CD4-positive, alpha-beta T cell treated with Interleukin-21 for 1 hour (primary cell): ENCODE measurements at regions not wholly inside any gene's neighbourhood (a gene's known extent, or its start where the extent isn't known, plus 50 kb on each side); places are given as distances from the start of the nearest gene placed in this dataset.

Source experiments
- DNase-seq: peaks from one replicate; pipeline ENCODE4 v3.0.0-alpha.2; 2020

GRCh38 chr2:120867290-120868241, 131.9 kb downstream of the GLI2 start:
- DNase-seq, result no peak

- DNase-seq, result no peak
Measured at GRCh38 chr2:120868366-120868765, 132.7 kb downstream of the GLI2 start.

- DNase-seq, result no peak
Measured at GRCh38 chr2:120869036-120869729, 133.5 kb downstream of the GLI2 start.

GRCh38 chr2:120869730-120870466, 134.2 kb downstream of the GLI2 start:
- no peak for DNase-seq

- no peak for DNase-seq
Measured at GRCh38 chr2:120870467-120870788, 134.8 kb downstream of the GLI2 start.

GRCh38 chr2:120871016-120871635, 135.5 kb downstream of the GLI2 start:
- DNase-seq, result no peak

GRCh38 chr2:120871881-120872620, 136.4 kb downstream of the GLI2 start:
- DNase-seq, result no peak

- DNase-seq, result no peak
Measured at GRCh38 chr2:120873958-120874887, 138.6 kb downstream of the GLI2 start.

- DNase-seq, result no peak
Measured at GRCh38 chr2:120874888-120875275, 139.2 kb downstream of the GLI2 start.

GRCh38 chr2:120875431-120875830, 139.8 kb downstream of the GLI2 start:
- no peak for DNase-seq

- DNase-seq, result no peak
Measured at GRCh38 chr2:120876526-120877280, 141.0 kb downstream of the GLI2 start.

- DNase-seq, result no peak
Measured at GRCh38 chr2:120877409-120877808, 141.7 kb downstream of the GLI2 start.

GRCh38 chr2:120878970-120879369, 143.3 kb downstream of the GLI2 start:
- DNase-seq, result no peak

- no peak for DNase-seq
Measured at GRCh38 chr2:120879431-120880295, 144.0 kb downstream of the GLI2 start.

- DNase-seq, result no peak
Measured at GRCh38 chr2:120880381-120880780, 144.7 kb downstream of the GLI2 start.

GRCh38 chr2:120881981-120882788, 146.5 kb downstream of the GLI2 start:
- DNase-seq, result no peak

GRCh38 chr2:120883607-120884440, 148.2 kb downstream of the GLI2 start:
- no peak for DNase-seq
